ENCODE measurements at regions not wholly inside any gene's neighbourhood (a gene's known extent, or its start where the extent isn't known, plus 50 kb on each side); places are given as distances from the start of the nearest gene placed in this dataset.
"Not testable (repeated sequence)": the region's sequence is repeated elsewhere in the genome, so short reads cannot be mapped to it uniquely, and the experiment has no call there.

DNA sequence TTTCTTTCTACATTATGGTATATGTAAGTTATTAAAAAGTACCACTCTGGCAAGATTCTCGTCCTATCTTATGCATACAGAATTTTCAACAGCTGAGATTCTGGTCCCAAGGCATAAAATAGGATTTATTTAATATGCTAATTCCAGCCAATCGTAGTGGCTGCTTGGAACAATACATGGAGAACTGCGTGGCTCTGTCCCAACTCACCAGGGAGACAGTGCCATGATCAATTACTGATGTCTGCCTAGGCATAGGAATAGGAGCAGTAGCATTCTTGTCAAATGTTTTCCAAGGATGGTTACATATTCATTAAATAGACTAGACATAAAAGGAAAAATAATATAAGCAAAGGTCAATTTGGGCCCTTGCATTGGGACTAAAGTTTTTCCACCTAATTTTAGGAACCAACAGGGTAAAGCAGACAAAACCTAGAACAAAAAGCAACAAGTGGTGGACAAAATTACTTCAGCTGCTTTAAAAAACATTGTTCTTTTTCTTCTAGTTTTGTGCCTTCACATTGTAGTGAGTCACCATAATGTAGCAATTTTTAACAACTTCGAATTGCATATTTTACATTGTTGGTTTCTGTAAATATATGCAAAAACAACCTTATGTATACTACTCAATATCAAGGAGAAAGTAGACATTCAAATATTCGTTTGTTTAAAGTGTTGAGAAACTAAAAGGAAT is 232.8 kb upstream of the ATP5MC3 start:
- H3K27ac Mint-ChIP-seq (ENCODE audit: unreplicated experiment): no peak overlapping the region
- no peak for DNase-seq (ENCODE audit: extremely low spot score, unreplicated experiment)
- H3K4me3 Mint-ChIP-seq (ENCODE audit: unreplicated experiment): no peak overlapping the region
- H3K9me3 Mint-ChIP-seq (ENCODE audit: unreplicated experiment): no peaks in the 10 kb centered on the region
- no peaks in the 10 kb centered on the region for H3K4me1 Mint-ChIP-seq (ENCODE audit: unreplicated experiment)
- H3K27me3 Mint-ChIP-seq (ENCODE audit: unreplicated experiment): peaks cover 9% of the 10 kb centered on the region
- TF ChIP-seq, protein P1, sequence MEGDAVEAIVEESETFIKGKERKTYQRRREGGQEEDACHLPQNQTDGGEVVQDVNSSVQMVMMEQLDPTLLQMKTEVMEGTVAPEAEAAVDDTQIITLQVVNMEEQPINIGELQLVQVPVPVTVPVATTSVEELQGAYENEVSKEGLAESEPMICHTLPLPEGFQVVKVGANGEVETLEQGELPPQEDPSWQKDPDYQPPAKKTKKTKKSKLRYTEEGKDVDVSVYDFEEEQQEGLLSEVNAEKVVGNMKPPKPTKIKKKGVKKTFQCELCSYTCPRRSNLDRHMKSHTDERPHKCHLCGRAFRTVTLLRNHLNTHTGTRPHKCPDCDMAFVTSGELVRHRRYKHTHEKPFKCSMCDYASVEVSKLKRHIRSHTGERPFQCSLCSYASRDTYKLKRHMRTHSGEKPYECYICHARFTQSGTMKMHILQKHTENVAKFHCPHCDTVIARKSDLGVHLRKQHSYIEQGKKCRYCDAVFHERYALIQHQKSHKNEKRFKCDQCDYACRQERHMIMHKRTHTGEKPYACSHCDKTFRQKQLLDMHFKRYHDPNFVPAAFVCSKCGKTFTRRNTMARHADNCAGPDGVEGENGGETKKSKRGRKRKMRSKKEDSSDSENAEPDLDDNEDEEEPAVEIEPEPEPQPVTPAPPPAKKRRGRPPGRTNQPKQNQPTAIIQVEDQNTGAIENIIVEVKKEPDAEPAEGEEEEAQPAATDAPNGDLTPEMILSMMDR (IDR thresholded peaks at IDR 0.05): no peak
- H3K36me3 Mint-ChIP-seq (ENCODE audit: unreplicated experiment): no peaks in the 10 kb centered on the region

DNA sequence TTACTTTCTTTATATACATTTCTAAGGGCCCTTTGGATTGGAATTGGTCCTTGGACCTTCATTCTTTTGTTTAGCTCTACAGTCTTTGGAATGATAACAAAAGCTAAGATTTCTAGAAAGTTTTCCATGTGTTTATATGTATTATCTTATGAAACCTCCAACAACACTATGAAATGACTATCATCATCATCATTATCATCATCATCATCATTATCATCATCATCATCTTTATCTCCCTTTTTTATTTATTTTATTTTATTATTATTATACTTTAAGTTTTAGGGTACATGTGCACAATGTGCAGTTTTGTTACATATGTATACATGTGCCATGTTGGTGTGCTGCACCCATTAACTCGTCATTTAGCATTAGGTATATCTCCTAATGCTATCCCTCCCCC is 229.4 kb upstream of the ATP5MC3 start:
- H3K27ac Mint-ChIP-seq (ENCODE audit: unreplicated experiment); H3K27me3 Mint-ChIP-seq (ENCODE audit: unreplicated experiment); H3K4me1 Mint-ChIP-seq (ENCODE audit: unreplicated experiment); H3K9me3 Mint-ChIP-seq (ENCODE audit: unreplicated experiment); H3K36me3 Mint-ChIP-seq (ENCODE audit: unreplicated experiment); DNase-seq (ENCODE audit: extremely low spot score, unreplicated experiment); H3K4me3 Mint-ChIP-seq (ENCODE audit: unreplicated experiment): not testable (repeated sequence)

DNA sequence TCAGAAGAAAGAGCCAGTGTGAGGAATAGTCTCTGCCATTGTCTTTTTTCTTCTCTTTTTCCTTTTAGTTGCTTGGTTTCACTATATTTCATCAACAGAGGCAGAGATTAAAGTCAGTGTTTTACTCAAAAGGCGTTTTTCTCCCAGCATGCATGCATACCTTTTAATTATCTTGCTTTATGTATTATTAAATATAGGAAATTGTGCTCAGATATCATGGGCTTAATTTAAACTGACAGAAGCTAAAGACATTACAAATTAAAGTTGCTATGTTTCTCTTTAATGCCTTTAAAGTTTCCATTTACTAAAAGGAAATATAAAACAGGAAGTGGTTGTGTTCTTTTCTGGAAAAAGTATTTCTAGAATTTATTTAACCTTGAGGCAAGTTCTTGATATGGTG is 223.3 kb upstream of the ATP5MC3 start:
- Mint-ChIP-seq H3K4me1 (ENCODE audit: unreplicated experiment) (no peaks in the 10 kb centered on the region), H3K9me3 (ENCODE audit: unreplicated experiment) (no peaks in the 10 kb centered on the region), H3K36me3 (ENCODE audit: unreplicated experiment) (no peaks in the 10 kb centered on the region), H3K27ac (ENCODE audit: unreplicated experiment) (no peak overlapping the region), H3K27me3 (ENCODE audit: unreplicated experiment) (peaks cover 3% of the 10 kb centered on the region), H3K4me3 (ENCODE audit: unreplicated experiment) (no peak overlapping the region)
- TF ChIP-seq, protein P1 (IDR thresholded peaks at IDR 0.05): no peak
- DNase-seq (ENCODE audit: extremely low spot score, unreplicated experiment): no peak

GRCh38 chr2:175403599-175404221 is 222.2 kb upstream of the ATP5MC3 start:
- Mint-ChIP-seq H3K36me3 (ENCODE audit: unreplicated experiment) (no peaks in the 10 kb centered on the region), H3K4me3 (ENCODE audit: unreplicated experiment) (no peak overlapping the region), H3K4me1 (ENCODE audit: unreplicated experiment) (no peaks in the 10 kb centered on the region), H3K27me3 (ENCODE audit: unreplicated experiment) (no peaks in the 10 kb centered on the region), H3K27ac (ENCODE audit: unreplicated experiment) (no peak overlapping the region), H3K9me3 (ENCODE audit: unreplicated experiment) (no peaks in the 10 kb centered on the region)
- no peak for DNase-seq (ENCODE audit: extremely low spot score, unreplicated experiment)
- TF ChIP-seq, protein P1 (IDR thresholded peaks at IDR 0.05): no peak

DNA sequence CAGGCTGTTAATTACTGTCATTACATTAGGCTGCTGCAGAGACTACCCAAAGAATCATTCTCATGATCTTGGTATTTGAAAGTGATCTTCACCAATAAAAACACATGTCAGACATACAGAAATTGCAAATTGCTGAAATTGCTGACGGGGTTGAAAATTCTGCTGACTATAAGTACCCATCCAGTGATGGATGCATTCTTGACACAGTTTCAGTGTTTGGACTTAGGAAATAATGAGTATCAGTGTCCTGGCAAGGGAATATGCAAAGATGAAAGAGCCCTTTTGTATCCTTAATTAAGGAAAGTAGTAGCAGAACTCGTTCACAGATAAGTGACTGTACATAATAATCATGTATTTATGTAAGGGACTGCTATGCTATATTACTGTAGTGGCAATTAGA is 221.1 kb upstream of the ATP5MC3 start:
- H3K27me3 Mint-ChIP-seq (ENCODE audit: unreplicated experiment): no peaks in the 10 kb centered on the region
- TF ChIP-seq, protein P1 (IDR thresholded peaks at IDR 0.05): no peak

More for the DNA sequence above, 221.1 kb upstream of the ATP5MC3 start:
- H3K4me1 Mint-ChIP-seq (ENCODE audit: unreplicated experiment): no peaks in the 10 kb centered on the region
- no peaks in the 10 kb centered on the region for H3K36me3 Mint-ChIP-seq (ENCODE audit: unreplicated experiment)
- no peak overlapping the region for H3K4me3 Mint-ChIP-seq (ENCODE audit: unreplicated experiment)
- DNase-seq (ENCODE audit: extremely low spot score, unreplicated experiment): no peak
- H3K27ac Mint-ChIP-seq (ENCODE audit: unreplicated experiment): no peak overlapping the region
- no peaks in the 10 kb centered on the region for H3K9me3 Mint-ChIP-seq (ENCODE audit: unreplicated experiment)

Measured in osteocyte (in vitro differentiated cells).